ENCODE measurements at regions not wholly inside any gene's neighbourhood (a gene's known extent, or its start where the extent isn't known, plus 50 kb on each side); places are given as distances from the start of the nearest gene placed in this dataset.

DNA sequence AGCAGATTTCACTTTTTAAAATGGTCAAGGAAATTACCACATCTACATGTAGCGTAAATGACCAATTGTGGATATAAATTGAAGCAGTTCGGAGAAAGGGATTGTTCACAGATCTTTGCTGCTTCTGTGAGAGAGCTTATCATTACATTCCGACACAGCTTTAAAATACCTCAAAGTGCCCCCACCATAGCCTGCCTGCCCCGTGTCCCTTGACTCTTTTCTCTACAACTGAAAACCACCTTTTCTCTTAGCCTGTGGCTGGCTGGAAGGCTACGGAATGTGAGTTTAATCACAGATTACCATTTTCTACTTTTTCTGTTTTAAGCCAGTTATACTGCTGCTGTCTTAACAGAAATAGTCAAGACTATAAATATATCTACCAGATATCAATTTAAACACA, 347.2 kb upstream of the MAP3K7 start:
- intact Hi-C loops (cut with DNase I, micrococcal nuclease) = no loop called here
- Histone ChIP-seq H3K36me3 (ENCODE audit: low read depth) (no peaks in the 10 kb centered on the region), H3K9me3 (no peaks in the 10 kb centered on the region), H3K4me1 (ENCODE audit: low read depth) (no peaks in the 10 kb centered on the region), H3K4me3 (no peak overlapping the region)
- TF ChIP-seq, protein P1, sequence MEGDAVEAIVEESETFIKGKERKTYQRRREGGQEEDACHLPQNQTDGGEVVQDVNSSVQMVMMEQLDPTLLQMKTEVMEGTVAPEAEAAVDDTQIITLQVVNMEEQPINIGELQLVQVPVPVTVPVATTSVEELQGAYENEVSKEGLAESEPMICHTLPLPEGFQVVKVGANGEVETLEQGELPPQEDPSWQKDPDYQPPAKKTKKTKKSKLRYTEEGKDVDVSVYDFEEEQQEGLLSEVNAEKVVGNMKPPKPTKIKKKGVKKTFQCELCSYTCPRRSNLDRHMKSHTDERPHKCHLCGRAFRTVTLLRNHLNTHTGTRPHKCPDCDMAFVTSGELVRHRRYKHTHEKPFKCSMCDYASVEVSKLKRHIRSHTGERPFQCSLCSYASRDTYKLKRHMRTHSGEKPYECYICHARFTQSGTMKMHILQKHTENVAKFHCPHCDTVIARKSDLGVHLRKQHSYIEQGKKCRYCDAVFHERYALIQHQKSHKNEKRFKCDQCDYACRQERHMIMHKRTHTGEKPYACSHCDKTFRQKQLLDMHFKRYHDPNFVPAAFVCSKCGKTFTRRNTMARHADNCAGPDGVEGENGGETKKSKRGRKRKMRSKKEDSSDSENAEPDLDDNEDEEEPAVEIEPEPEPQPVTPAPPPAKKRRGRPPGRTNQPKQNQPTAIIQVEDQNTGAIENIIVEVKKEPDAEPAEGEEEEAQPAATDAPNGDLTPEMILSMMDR (IDR thresholded peaks at IDR 0.05) = no peak
- ATAC-seq (no peak), DNase-seq (no peak)

DNA sequence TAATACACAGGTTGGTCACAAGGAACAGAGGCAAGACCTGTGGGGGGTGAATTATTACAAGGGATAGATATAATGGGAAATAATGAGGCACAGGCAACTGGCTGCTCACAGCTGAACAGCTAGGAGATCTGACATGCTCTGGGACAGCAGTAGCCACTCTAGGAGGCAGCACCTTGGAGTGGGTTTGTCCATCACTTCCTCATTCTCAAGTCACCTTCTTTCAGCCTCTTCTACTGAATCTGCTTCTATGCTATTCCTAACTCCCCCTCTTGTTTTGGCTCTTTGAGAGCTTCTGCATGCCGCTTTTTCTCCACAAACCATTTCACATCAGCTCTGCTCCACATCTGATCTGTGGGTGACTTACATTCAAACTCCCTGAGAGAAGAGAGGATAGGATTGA, 345.5 kb upstream of the MAP3K7 start:
- no peaks in the 10 kb centered on the region for H3K9me3 ChIP-seq
- no peaks in the 10 kb centered on the region for H3K36me3 ChIP-seq (ENCODE audit: low read depth)
- TF ChIP-seq, protein P1 (IDR thresholded peaks at IDR 0.05) = no peak
- intact Hi-C loops (cut with DNase I, micrococcal nuclease) = no loop called here
- no peak overlapping the region for H3K4me3 ChIP-seq
- H3K4me1 ChIP-seq (ENCODE audit: low read depth) = no peaks in the 10 kb centered on the region
- ATAC-seq = no peak
- DNase-seq = no peak

DNA sequence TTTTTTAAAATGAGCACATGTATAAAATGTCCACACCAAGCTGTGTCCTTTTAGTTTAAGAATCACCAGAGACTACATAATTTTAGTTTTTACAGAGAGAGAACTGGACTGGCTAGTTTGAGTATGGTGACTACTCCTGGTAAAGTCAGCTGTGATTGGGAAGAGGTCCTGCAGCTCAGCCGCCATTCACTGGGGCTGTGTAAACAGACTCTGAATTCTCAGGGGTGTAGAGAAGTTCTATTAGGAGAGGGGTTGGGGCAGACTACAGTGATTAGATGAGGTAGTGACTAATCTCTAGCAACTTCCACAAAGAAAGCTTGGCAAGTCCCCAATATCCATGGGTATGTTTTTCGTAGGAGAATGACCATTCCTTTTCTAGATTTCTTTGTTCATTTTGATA, 341.2 kb upstream of the MAP3K7 start:
- Histone ChIP-seq H3K4me3 (no peak overlapping the region), H3K36me3 (ENCODE audit: low read depth) (no peaks in the 10 kb centered on the region), H3K9me3 (no peaks in the 10 kb centered on the region), H3K4me1 (ENCODE audit: low read depth) (no peaks in the 10 kb centered on the region)
- ATAC-seq (no peak), DNase-seq (no peak)
- intact Hi-C loops (cut with DNase I, micrococcal nuclease) = no loop called here
- TF ChIP-seq, protein P1 (IDR thresholded peaks at IDR 0.05) = no peak

DNA sequence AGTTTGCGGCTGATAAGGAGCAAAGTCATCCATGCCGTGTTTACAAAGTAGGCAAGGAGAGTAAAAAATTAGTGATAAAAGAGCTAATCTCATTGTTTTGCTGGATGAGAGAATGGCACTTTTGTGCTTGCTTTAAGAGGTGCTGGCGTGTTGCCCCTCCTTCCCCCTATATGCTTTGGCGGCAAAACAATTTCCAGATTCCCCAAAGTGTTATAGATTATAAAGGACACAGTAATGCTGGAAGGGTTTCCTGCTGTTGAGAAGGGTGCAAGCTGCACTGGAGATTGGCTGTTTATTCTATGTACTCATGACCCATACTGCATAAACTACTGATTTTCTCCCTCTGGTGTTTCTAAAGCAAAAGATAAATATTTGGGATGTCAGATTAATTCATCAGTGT, 338.9 kb upstream of the MAP3K7 start:
- no peak overlapping the region for H3K4me3 ChIP-seq
- H3K36me3 ChIP-seq (ENCODE audit: low read depth) = no peaks in the 10 kb centered on the region
- H3K4me1 ChIP-seq (ENCODE audit: low read depth) = no peaks in the 10 kb centered on the region
- ATAC-seq (no peak), DNase-seq (no peak)
- H3K9me3 ChIP-seq = no peaks in the 10 kb centered on the region
- intact Hi-C loops (cut with DNase I, micrococcal nuclease) = no loop called here
- TF ChIP-seq, protein P1 (IDR thresholded peaks at IDR 0.05) = no peak

DNA sequence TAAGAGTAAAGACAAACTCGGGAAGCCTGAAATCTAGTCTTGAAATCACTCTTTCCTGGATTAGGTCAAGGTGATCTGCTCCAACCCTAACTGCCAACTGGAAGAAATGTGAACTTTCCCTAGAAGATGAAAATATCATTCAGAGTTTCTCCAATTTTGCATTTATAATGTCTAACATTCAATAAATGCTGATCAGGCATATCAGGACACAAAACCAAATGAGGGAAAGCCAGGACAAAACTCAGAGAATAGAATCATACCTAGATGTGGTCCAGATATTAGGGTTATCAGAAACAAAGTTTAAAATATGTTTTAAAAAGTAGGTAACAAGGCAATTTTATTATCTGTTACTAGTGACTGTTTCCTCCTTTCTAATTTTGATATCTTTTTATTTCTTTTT, 335.5 kb upstream of the MAP3K7 start:
- intact Hi-C loops (cut with DNase I, micrococcal nuclease) = no loop called here
- H3K4me1 ChIP-seq (ENCODE audit: low read depth) = no peaks in the 10 kb centered on the region
- TF ChIP-seq, protein P1 (IDR thresholded peaks at IDR 0.05) = no peak
- no peak overlapping the region for H3K4me3 ChIP-seq
- H3K9me3 ChIP-seq = no peaks in the 10 kb centered on the region
- H3K36me3 ChIP-seq (ENCODE audit: low read depth) = no peaks in the 10 kb centered on the region
- no peak for DNase-seq
- no peak for ATAC-seq

DNA sequence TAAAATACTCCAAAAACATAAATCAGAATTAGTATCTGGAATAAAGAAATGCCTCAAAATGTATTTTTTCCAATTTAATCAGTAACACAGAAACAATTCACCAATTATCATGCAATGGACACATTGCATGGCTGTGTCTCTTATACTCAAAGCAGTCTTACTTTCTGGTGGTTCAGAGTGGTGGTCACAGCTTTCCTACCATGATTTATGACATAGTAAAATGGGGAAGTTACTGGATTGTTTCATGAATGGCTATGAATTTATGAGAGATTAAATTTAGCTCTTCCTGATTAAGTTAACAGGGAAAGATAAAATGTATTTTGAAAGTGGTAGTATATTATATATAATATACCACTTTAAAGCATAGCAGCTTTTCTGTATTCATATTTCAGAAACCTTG, 331.5 kb upstream of the MAP3K7 start:
- no peaks in the 10 kb centered on the region for H3K4me1 ChIP-seq (ENCODE audit: low read depth)
- no peak for DNase-seq
- intact Hi-C loops (cut with DNase I, micrococcal nuclease) = no loop called here
- peaks cover 5% of the 10 kb centered on the region for H3K9me3 ChIP-seq
- H3K4me3 ChIP-seq = no peak overlapping the region
- ATAC-seq = no peak
- TF ChIP-seq, protein P1 (IDR thresholded peaks at IDR 0.05) = no peak
- H3K36me3 ChIP-seq (ENCODE audit: low read depth) = no peaks in the 10 kb centered on the region
